ENCODE measurements at regions not wholly inside any gene's neighbourhood (a gene's known extent, or its start where the extent isn't known, plus 50 kb on each side); places are given as distances from the start of the nearest gene placed in this dataset.

DNA sequence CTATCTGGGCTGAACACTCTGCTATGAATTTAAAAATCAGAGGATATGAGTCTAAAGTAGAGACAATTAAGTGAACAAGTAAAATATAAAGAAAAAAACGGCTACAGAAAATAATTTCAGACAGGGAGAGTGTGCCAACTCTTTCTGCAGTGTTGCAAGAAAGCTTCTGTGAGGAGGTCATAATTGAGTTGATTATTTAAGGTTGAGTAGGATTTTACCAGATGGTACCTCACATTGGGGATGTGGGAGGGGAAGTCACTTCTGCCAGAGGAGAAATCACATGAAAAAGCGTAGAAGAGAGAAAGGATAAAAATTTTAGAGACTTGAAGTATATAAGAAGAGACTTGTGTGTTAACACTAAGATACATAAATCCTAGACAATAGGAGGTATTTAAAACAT lies 238.0 kb upstream of the NCAM2 start:
- TF ChIP-seq, protein P1, sequence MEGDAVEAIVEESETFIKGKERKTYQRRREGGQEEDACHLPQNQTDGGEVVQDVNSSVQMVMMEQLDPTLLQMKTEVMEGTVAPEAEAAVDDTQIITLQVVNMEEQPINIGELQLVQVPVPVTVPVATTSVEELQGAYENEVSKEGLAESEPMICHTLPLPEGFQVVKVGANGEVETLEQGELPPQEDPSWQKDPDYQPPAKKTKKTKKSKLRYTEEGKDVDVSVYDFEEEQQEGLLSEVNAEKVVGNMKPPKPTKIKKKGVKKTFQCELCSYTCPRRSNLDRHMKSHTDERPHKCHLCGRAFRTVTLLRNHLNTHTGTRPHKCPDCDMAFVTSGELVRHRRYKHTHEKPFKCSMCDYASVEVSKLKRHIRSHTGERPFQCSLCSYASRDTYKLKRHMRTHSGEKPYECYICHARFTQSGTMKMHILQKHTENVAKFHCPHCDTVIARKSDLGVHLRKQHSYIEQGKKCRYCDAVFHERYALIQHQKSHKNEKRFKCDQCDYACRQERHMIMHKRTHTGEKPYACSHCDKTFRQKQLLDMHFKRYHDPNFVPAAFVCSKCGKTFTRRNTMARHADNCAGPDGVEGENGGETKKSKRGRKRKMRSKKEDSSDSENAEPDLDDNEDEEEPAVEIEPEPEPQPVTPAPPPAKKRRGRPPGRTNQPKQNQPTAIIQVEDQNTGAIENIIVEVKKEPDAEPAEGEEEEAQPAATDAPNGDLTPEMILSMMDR (conservative IDR thresholded peaks at IDR 0.05; ENCODE audit: low read length): no peak
- no peak for TF ChIP-seq EZH2phosphoT487 (IDR thresholded peaks at IDR 0.05; ENCODE audit: borderline replicate concordance, low read depth, low read length)

Measured in OCI-LY7 (cell line).